ENCODE measurements at regions not wholly inside any gene's neighbourhood (a gene's known extent, or its start where the extent isn't known, plus 50 kb on each side); places are given as distances from the start of the nearest gene placed in this dataset.

- Histone ChIP-seq H3K27me3 (ENCODE audit: control insufficient read depth in 3 of 3, insufficient read depth in 3 of 3, low read depth in 1 of 3, low read length in 3 of 3) (no peaks in the 10 kb centered on the region), H3K4me2 (ENCODE audit: insufficient read depth, low read length, poor library complexity, severe bottlenecking) (no peak overlapping the region), H2BK120ac (ENCODE audit: low read depth, low read length) (no peak overlapping the region), H3K14ac (ENCODE audit: low read length) (no peak overlapping the region), H3K79me1 (ENCODE audit: low read depth, low read length) (no peaks in the 10 kb centered on the region), H2AK5ac (ENCODE audit: low read depth, low read length) (no peak overlapping the region), H3K4ac (ENCODE audit: low read length) (no peak overlapping the region), H3K27ac (replicated peaks; ENCODE audit: low read length) (no peak overlapping the region), H3K4me1 (ENCODE audit: control insufficient read depth in 2 of 2, insufficient read depth in 1 of 2, low read depth in 1 of 2, low read length in 2 of 2) (peaks cover 3 to 8% of the 10 kb centered on the region in 2 donors), H2AFZ (ENCODE audit: low read length) (peak overlapping the region; percentile 30), H3K9ac (ENCODE audit: low read depth, low read length, poor library complexity) (no peak overlapping the region), H4K8ac (ENCODE audit: low read depth, low read length) (no peak overlapping the region), H2BK12ac (ENCODE audit: low read length) (no peak overlapping the region), H3K9me3 (replicated peaks in 1 of 2; ENCODE audit: control insufficient read depth in 2 of 2, insufficient read depth in 1 of 2, low read depth in 1 of 2, low read length in 2 of 2) (no peaks in the 10 kb centered on the region), H3K23ac (ENCODE audit: low read depth, low read length, poor library complexity) (no peak overlapping the region), H4K91ac (ENCODE audit: low read depth, low read length, poor library complexity) (no peak overlapping the region), H2BK5ac (ENCODE audit: low read length) (no peak overlapping the region), H3K18ac (ENCODE audit: low read length) (no peak overlapping the region), H3K36me3 (replicated peaks in 1 of 2; ENCODE audit: control insufficient read depth in 2 of 2, insufficient read depth in 2 of 2, low read length in 2 of 2) (no peaks in the 10 kb centered on the region), H2BK15ac (ENCODE audit: low read length) (no peak overlapping the region), H3K4me3 (ENCODE audit: low read length in 2 of 2) (no peak overlapping the region)
- DNase-seq (ENCODE audit: low spot score) = no peak
- WGBS, 2 donors (ENCODE audit: extremely low coverage in 2 of 2, insufficient read length in 2 of 2, insufficient replicate concordance in 1 of 2) = no CpG with 5 or more reads among the region's 6 CpGs
These were observed 346.1 kb downstream of the DIRAS2 start for GRCh38 chr9:90296539-90296938.

DNA sequence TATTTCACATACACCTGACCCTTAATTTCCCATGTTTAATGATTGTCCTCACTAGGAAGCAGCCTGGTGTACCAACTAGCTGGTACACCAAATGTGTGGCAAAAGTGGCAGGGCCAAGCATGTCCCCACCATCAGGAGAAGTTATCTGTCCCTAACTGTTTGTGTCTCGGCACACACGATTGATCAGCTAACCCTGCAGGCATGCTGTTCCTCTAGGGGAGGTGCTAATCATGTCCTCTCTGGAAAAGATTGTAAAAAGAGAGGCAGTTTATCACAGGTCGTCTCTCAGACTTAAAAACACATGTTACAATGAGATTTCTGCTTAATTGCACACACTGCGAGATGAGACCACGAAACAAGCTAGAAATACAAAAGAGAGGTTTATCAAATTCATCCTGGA, 342.7 kb downstream of the DIRAS2 start:
- Histone ChIP-seq H3K36me3 (replicated peaks in 1 of 2; ENCODE audit: control insufficient read depth in 2 of 2, insufficient read depth in 2 of 2, low read length in 2 of 2) (no peaks in the 10 kb centered on the region), H3K9me3 (replicated peaks in 1 of 2; ENCODE audit: control insufficient read depth in 2 of 2, insufficient read depth in 1 of 2, low read depth in 1 of 2, low read length in 2 of 2) (no peaks in the 10 kb centered on the region), H3K27ac (replicated peaks; ENCODE audit: low read length) (no peak overlapping the region), H2AFZ (ENCODE audit: low read length) (no peak overlapping the region), H2BK12ac (ENCODE audit: low read length) (no peak overlapping the region), H2BK5ac (ENCODE audit: low read length) (no peak overlapping the region), H2BK120ac (ENCODE audit: low read depth, low read length) (no peak overlapping the region), H2BK15ac (ENCODE audit: low read length) (no peak overlapping the region), H4K8ac (ENCODE audit: low read depth, low read length) (no peak overlapping the region), H4K91ac (ENCODE audit: low read depth, low read length, poor library complexity) (no peak overlapping the region), H3K18ac (ENCODE audit: low read length) (no peak overlapping the region), H3K4me1 (ENCODE audit: control insufficient read depth in 2 of 2, insufficient read depth in 1 of 2, low read depth in 1 of 2, low read length in 2 of 2) (peaks cover 3 to 8% of the 10 kb centered on the region in 2 donors), H3K79me1 (ENCODE audit: low read depth, low read length) (no peaks in the 10 kb centered on the region), H2AK5ac (ENCODE audit: low read depth, low read length) (no peak overlapping the region), H3K14ac (ENCODE audit: low read length) (no peak overlapping the region), H3K4me2 (ENCODE audit: insufficient read depth, low read length, poor library complexity, severe bottlenecking) (no peak overlapping the region), H3K4me3 (ENCODE audit: low read length in 2 of 2) (no peak overlapping the region), H3K4ac (ENCODE audit: low read length) (no peak overlapping the region), H3K9ac (ENCODE audit: low read depth, low read length, poor library complexity) (no peak overlapping the region), H3K23ac (ENCODE audit: low read depth, low read length, poor library complexity) (no peak overlapping the region), H3K27me3 (ENCODE audit: control insufficient read depth in 3 of 3, insufficient read depth in 3 of 3, low read depth in 1 of 3, low read length in 3 of 3) (no peaks in the 10 kb centered on the region)
- WGBS, 2 donors (ENCODE audit: extremely low coverage in 2 of 2, insufficient read length in 2 of 2, insufficient replicate concordance in 1 of 2) = no CpG with 5 or more reads among the region's 5 CpGs
- DNase-seq (ENCODE audit: low spot score) = no peak

DNA sequence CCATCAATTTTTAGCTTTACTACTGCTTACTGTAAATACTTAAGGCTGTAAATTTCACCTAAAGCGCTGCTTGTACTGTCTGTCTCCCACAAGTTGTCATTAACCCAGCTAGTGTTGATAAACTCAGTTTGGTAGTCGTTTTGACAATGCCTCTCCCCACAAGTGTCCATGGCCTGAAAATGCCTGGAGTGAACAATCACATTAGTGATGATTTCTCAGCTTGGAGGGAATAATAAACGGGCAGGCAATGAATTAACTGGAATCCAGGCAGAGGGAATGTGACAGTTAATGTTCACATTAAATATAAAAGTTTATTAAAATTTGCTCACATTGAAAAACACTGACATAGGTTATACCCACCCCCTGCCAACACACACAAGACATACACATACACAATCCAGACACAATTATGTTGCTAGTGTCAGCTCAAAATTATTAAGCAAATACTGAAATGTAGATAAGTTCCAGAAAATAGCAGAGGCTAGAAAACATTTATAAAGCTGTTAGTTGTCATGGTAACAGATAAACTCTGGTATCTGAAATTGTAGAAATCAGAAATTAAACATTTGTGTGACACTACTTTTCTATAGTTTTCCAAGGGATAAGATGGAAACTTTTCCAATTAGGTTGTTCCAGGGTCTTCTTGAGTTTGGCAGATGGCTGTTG, 341.9 kb downstream of the DIRAS2 start:
- Histone ChIP-seq H3K4ac (ENCODE audit: low read length) (no peak overlapping the region), H4K91ac (ENCODE audit: low read depth, low read length, poor library complexity) (no peak overlapping the region), H3K36me3 (replicated peaks in 1 of 2; ENCODE audit: control insufficient read depth in 2 of 2, insufficient read depth in 2 of 2, low read length in 2 of 2) (no peaks in the 10 kb centered on the region), H4K8ac (ENCODE audit: low read depth, low read length) (no peak overlapping the region), H3K79me1 (ENCODE audit: low read depth, low read length) (no peaks in the 10 kb centered on the region), H3K27me3 (ENCODE audit: control insufficient read depth in 3 of 3, insufficient read depth in 3 of 3, low read depth in 1 of 3, low read length in 3 of 3) (no peaks in the 10 kb centered on the region), H3K18ac (ENCODE audit: low read length) (no peak overlapping the region), H2AFZ (ENCODE audit: low read length) (no peak overlapping the region), H2BK15ac (ENCODE audit: low read length) (no peak overlapping the region), H3K14ac (ENCODE audit: low read length) (no peak overlapping the region), H3K4me1 (ENCODE audit: control insufficient read depth in 2 of 2, insufficient read depth in 1 of 2, low read depth in 1 of 2, low read length in 2 of 2) (peaks cover 3 to 8% of the 10 kb centered on the region in 2 donors), H3K4me3 (ENCODE audit: low read length in 2 of 2) (no peak overlapping the region), H2BK120ac (ENCODE audit: low read depth, low read length) (no peak overlapping the region), H3K9ac (ENCODE audit: low read depth, low read length, poor library complexity) (no peak overlapping the region), H3K9me3 (replicated peaks in 1 of 2; ENCODE audit: control insufficient read depth in 2 of 2, insufficient read depth in 1 of 2, low read depth in 1 of 2, low read length in 2 of 2) (no peaks in the 10 kb centered on the region), H2BK12ac (ENCODE audit: low read length) (no peak overlapping the region), H3K23ac (ENCODE audit: low read depth, low read length, poor library complexity) (no peak overlapping the region), H2BK5ac (ENCODE audit: low read length) (no peak overlapping the region), H3K27ac (replicated peaks; ENCODE audit: low read length) (no peak overlapping the region), H3K4me2 (ENCODE audit: insufficient read depth, low read length, poor library complexity, severe bottlenecking) (no peak overlapping the region), H2AK5ac (ENCODE audit: low read depth, low read length) (no peak overlapping the region)
- WGBS, 2 donors (ENCODE audit: extremely low coverage in 2 of 2, insufficient read length in 2 of 2, insufficient replicate concordance in 1 of 2) = no CpG with 5 or more reads among the region's 3 CpGs
- no peak for DNase-seq (ENCODE audit: low spot score)

DNA sequence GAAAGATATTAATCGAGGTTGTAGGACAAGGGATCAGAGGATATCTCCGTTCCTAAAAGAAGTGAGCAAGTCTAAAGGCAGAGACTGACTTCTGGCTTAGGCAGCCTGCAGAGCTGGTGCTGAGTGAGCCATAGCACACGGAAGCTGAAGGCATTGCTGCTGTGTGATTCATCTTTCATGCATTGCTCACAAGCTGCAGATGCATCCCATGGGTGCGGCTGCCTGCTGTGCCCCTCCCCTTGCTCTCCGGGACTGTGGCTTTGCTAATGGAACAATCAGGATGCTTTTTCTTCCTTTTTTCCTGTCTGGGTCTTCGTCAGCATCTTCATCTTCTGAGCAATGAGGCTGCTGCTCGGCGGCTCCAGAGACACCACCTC, 341.4 kb downstream of the DIRAS2 start:
- Histone ChIP-seq H3K4ac (ENCODE audit: low read length) (no peak overlapping the region), H3K9ac (ENCODE audit: low read depth, low read length, poor library complexity) (peak overlapping the region; percentile 47), H3K4me3 (ENCODE audit: low read length in 2 of 2) (no peak overlapping the region), H2BK120ac (ENCODE audit: low read depth, low read length) (no peak overlapping the region), H3K23ac (ENCODE audit: low read depth, low read length, poor library complexity) (no peak overlapping the region), H4K8ac (ENCODE audit: low read depth, low read length) (no peak overlapping the region), H3K14ac (ENCODE audit: low read length) (no peak overlapping the region), H3K27ac (replicated peaks; ENCODE audit: low read length) (no peak overlapping the region), H2BK15ac (ENCODE audit: low read length) (no peak overlapping the region), H2AFZ (ENCODE audit: low read length) (no peak overlapping the region), H2BK5ac (ENCODE audit: low read length) (no peak overlapping the region), H3K4me1 (ENCODE audit: control insufficient read depth in 2 of 2, insufficient read depth in 1 of 2, low read depth in 1 of 2, low read length in 2 of 2) (peaks cover 3 to 8% of the 10 kb centered on the region in 2 donors), H3K18ac (ENCODE audit: low read length) (peak overlapping the region; percentile 84), H3K79me1 (ENCODE audit: low read depth, low read length) (no peaks in the 10 kb centered on the region), H2AK5ac (ENCODE audit: low read depth, low read length) (no peak overlapping the region), H2BK12ac (ENCODE audit: low read length) (no peak overlapping the region), H3K27me3 (ENCODE audit: control insufficient read depth in 3 of 3, insufficient read depth in 3 of 3, low read depth in 1 of 3, low read length in 3 of 3) (no peaks in the 10 kb centered on the region), H3K36me3 (replicated peaks in 1 of 2; ENCODE audit: control insufficient read depth in 2 of 2, insufficient read depth in 2 of 2, low read length in 2 of 2) (no peaks in the 10 kb centered on the region), H3K9me3 (replicated peaks in 1 of 2; ENCODE audit: control insufficient read depth in 2 of 2, insufficient read depth in 1 of 2, low read depth in 1 of 2, low read length in 2 of 2) (no peaks in the 10 kb centered on the region), H3K4me2 (ENCODE audit: insufficient read depth, low read length, poor library complexity, severe bottlenecking) (no peak overlapping the region), H4K91ac (ENCODE audit: low read depth, low read length, poor library complexity) (no peak overlapping the region)
- DNase-seq (ENCODE audit: low spot score) = no peak
- no CpG with 5 or more reads among the region's 8 CpGs for WGBS, 2 donors (ENCODE audit: extremely low coverage in 2 of 2, insufficient read length in 2 of 2, insufficient replicate concordance in 1 of 2)

Data from neuronal stem cell (in vitro differentiated cells).